ENCODE measurements at regions not wholly inside any gene's neighbourhood (a gene's known extent, or its start where the extent isn't known, plus 50 kb on each side); places are given as distances from the start of the nearest gene placed in this dataset.

- TF ChIP-seq POLR2A (IDR thresholded peaks at IDR 0.05) (no peak), CTCF (IDR thresholded peaks at IDR 0.05) (no peak)
Observed at GRCh38 chr15:36062357-36062756, 516.4 kb upstream of the DPH6 start.

Measured in adrenal gland (tissue), 5 donors.